Femur (tissue), 1 donor: ENCODE measurements at regions not wholly inside any gene's neighbourhood (a gene's known extent, or its start where the extent isn't known, plus 50 kb on each side); places are given as distances from the start of the nearest gene placed in this dataset.

Experiments used
- DNase-seq: peaks from one replicate; pipeline ENCODE4 v3.0.0-alpha.2; 2017

DNA sequence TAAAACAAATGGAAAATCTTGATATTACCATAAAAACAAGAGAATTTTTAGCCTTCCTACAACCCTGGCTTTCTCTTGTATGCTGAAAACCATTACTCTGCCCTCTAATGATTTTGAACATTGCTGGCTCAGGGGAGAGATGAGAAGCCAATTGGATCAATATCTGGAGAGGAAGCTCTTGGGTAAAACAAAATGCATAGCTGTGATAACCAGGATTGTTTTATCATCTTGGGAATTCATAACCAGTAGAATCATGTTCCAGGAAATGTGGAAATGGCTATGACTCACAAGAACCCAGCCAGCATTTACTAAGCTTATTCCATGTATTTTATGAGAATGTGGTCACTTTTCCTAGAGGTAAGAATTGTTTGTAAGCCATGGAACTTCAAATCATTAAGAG is 51.1 kb upstream of the CTNND2 start:
- no peak for DNase-seq
